GM23338 (cell line): ENCODE measurements at regions not wholly inside any gene's neighbourhood (a gene's known extent, or its start where the extent isn't known, plus 50 kb on each side); places are given as distances from the start of the nearest gene placed in this dataset.

Source experiments
- ATAC-seq: fragments of 200-7000 bp; cut with Tn5 transposase; 3 replicates; pipeline ENCODE4 v1.9.1; 2020
- DNase-seq: peaks from one replicate; pipeline ENCODE4 v3.0.0-alpha.2; 2015; ENCODE audit warnings: low spot score
- H2AFZ ChIP-seq: fragments of 200-600 bp; sonication (generic); 2 replicates; pipeline ENCODE4 v1.8.0; 2016; ENCODE audit warnings: antibody characterized with exemption, mild to moderate bottlenecking, moderate library complexity
- H3F3A ChIP-seq: fragments of 200-600 bp; sonication (generic); replicated peaks from 2 replicates; pipeline ENCODE4 v1.8.0; 2017; ENCODE audit warnings: antibody characterized with exemption, mixed run types, low read depth
- H3K27ac ChIP-seq: fragments of 200-600 bp; sonication (generic); 2 replicates; pipeline ENCODE4 v1.6.1; 2016; ENCODE audit warnings: low read depth
- H3K27me3 ChIP-seq: fragments of 200-600 bp; sonication (generic); 2 replicates; pipeline ENCODE4 v1.8.0; 2016; ENCODE audit warnings: mild to moderate bottlenecking, mixed run types, moderate library complexity; ENCODE audit not compliant: insufficient read depth
- H3K36me3 ChIP-seq: fragments of 200-600 bp; sonication (generic); 2 replicates; pipeline ENCODE4 v1.8.0; 2016; ENCODE audit warnings: mild to moderate bottlenecking; ENCODE audit not compliant: insufficient read depth
- H3K4me1 ChIP-seq: fragments of 200-600 bp; sonication (generic); 2 replicates; pipeline ENCODE4 v1.8.0; 2016; ENCODE audit warnings: mild to moderate bottlenecking, moderate library complexity; ENCODE audit not compliant: insufficient read depth
- H3K4me2 ChIP-seq: fragments of 200-600 bp; sonication (generic); 2 replicates; pipeline ENCODE4 v1.7.1; 2017; ENCODE audit warnings: mixed run types
- H3K4me3 ChIP-seq: fragments of 200-600 bp; sonication (generic); 2 replicates; pipeline ENCODE4 v1.6.1; 2016; ENCODE audit warnings: mixed run types
- H3K79me2 ChIP-seq: fragments of 200-600 bp; sonication (generic); replicated peaks from 2 replicates; pipeline ENCODE4 v1.8.0; 2017; ENCODE audit warnings: mild to moderate bottlenecking; ENCODE audit not compliant: insufficient read depth
- H3K9me2 ChIP-seq: fragments of 200-600 bp; sonication (generic); 2 replicates; pipeline ENCODE4 v1.8.0; 2017; ENCODE audit not compliant: insufficient read depth
- H4K20me1 ChIP-seq: fragments of 200-600 bp; sonication (generic); replicated peaks from 2 replicates; pipeline ENCODE4 v1.8.0; 2017; ENCODE audit warnings: mild to moderate bottlenecking; ENCODE audit not compliant: insufficient read depth
- H3K27ac Mint-ChIP-seq: 2 replicates; pipeline ENCODE4 v1.8.0; 2020; ENCODE audit warnings: inconsistent platforms, mild to moderate bottlenecking, moderate library complexity, mixed read lengths
- H3K27me3 Mint-ChIP-seq: 3 replicates; pipeline ENCODE4 v1.8.0; 2022; ENCODE audit warnings: low read depth, mild to moderate bottlenecking, moderate library complexity, mixed read lengths, inconsistent platforms; ENCODE audit not compliant: insufficient read depth, poor library complexity
- H3K36me3 Mint-ChIP-seq: 3 replicates; pipeline ENCODE4 v1.8.0; 2021; ENCODE audit warnings: low read depth, mild to moderate bottlenecking, inconsistent platforms, moderate library complexity, mixed read lengths
- H3K4me1 Mint-ChIP-seq: 3 replicates; pipeline ENCODE4 v1.8.0; 2020; ENCODE audit warnings: mild to moderate bottlenecking, inconsistent platforms, mixed read lengths
- H3K4me3 Mint-ChIP-seq: 3 replicates; pipeline ENCODE4 v1.8.0; 2021; ENCODE audit warnings: moderate library complexity, mild to moderate bottlenecking, inconsistent platforms, mixed read lengths
- H3K9me3 Mint-ChIP-seq: 3 replicates; pipeline ENCODE4 v1.8.0; 2020; ENCODE audit warnings: moderate library complexity, mild to moderate bottlenecking, inconsistent platforms, mixed read lengths
- CREB1 ChIP-seq: fragments of 250-450 bp; sonication (Bioruptor Pico); IDR thresholded peaks from 2 replicates; pipeline ENCODE4 v1.5.0; 2020; ENCODE audit warnings: low read depth, mild to moderate bottlenecking, moderate library complexity
- CTCF ChIP-seq, 2 experiments: fragments of 200-600 bp in 1 of 2; sonication (generic) in 1 of 2; conservative IDR thresholded peaks; 2 replicates each; pipeline versions ENCODE4 v1.5.1 to v1.6.1; 2016 to 2017; ENCODE audit warnings: antibody characterized with exemption in 2 of 2, low read depth in 2 of 2, mild to moderate bottlenecking in 2 of 2, moderate library complexity in 1 of 2
- ETS1 ChIP-seq: IDR thresholded peaks from 2 replicates; pipeline ENCODE4 v1.6.1; 2016; ENCODE audit warnings: antibody characterized with exemption
- EZH2 ChIP-seq: fragments of 200-600 bp; sonication (generic); IDR thresholded peaks from one replicate; pipeline ENCODE4 v1.8.0; 2017; ENCODE audit warnings: antibody characterized with exemption, mild to moderate bottlenecking, low read depth; ENCODE audit not compliant: unreplicated experiment
- EZH2phosphoT487 ChIP-seq: fragments of 200-600 bp; sonication (generic); IDR thresholded peaks from one replicate; pipeline ENCODE4 v1.8.1; 2018; ENCODE audit warnings: antibody characterized with exemption; ENCODE audit not compliant: unreplicated experiment
- JUNB ChIP-seq: IDR thresholded peaks from one replicate; pipeline ENCODE4 v1.6.1; 2016; ENCODE audit warnings: antibody characterized with exemption; ENCODE audit not compliant: unreplicated experiment
- NANOG ChIP-seq: IDR thresholded peaks from 2 replicates; pipeline ENCODE4 v1.6.1; 2016; ENCODE audit warnings: antibody characterized with exemption, borderline replicate concordance
- POLR2AphosphoS5 ChIP-seq: IDR thresholded peaks from 2 replicates; pipeline ENCODE4 v1.6.1; 2016; ENCODE audit warnings: antibody characterized with exemption, low read depth
- REST ChIP-seq: IDR thresholded peaks from one replicate; pipeline ENCODE4 v1.6.1; 2018; ENCODE audit warnings: antibody characterized with exemption; ENCODE audit not compliant: unreplicated experiment
- STAT1 ChIP-seq: IDR thresholded peaks from one replicate; pipeline ENCODE4 v1.6.1; 2016; ENCODE audit warnings: antibody characterized with exemption; ENCODE audit not compliant: unreplicated experiment
- ZNF114 ChIP-seq: fragments of 250-450 bp; sonication (Bioruptor Pico); IDR thresholded peaks from 2 replicates; pipeline ENCODE4 v1.5.0; 2020; ENCODE audit warnings: mild to moderate bottlenecking, moderate library complexity
- ZNF331 ChIP-seq: fragments of 250-450 bp; sonication (Bioruptor Pico); IDR thresholded peaks from 2 replicates; pipeline ENCODE4 v1.5.0; 2020; ENCODE audit warnings: low read depth, mild to moderate bottlenecking, moderate library complexity
- ZNF462 ChIP-seq: fragments of 250-450 bp; sonication (Bioruptor Pico); IDR thresholded peaks from 2 replicates; pipeline ENCODE4 v1.5.0; 2020; ENCODE audit warnings: mild to moderate bottlenecking, moderate library complexity

- no peaks in the 10 kb centered on the region for H3K4me1 Mint-ChIP-seq
- H3K27me3 Mint-ChIP-seq, result no peaks in the 10 kb centered on the region
- ATAC-seq (no peak), DNase-seq (no peak)
- no peaks in the 10 kb centered on the region for H3K36me3 Mint-ChIP-seq
- peaks cover 9% of the 10 kb centered on the region; the same call in 2 of the 3 replicates for H3K9me3 Mint-ChIP-seq
- H3K79me2 ChIP-seq, result no peaks in the 10 kb centered on the region
- peaks cover 9% of the 10 kb centered on the region; the same call in 1 of the 2 replicates for H3K9me2 ChIP-seq
- no peak overlapping the region for H3K4me3 ChIP-seq
- H3K36me3 ChIP-seq, result no peaks in the 10 kb centered on the region
- no peak overlapping the region for H3K27ac Mint-ChIP-seq
- no peak overlapping the region for H3K4me2 ChIP-seq
- no peak overlapping the region for H3K27ac ChIP-seq
- H3K4me3 Mint-ChIP-seq, result no peak overlapping the region
- H4K20me1 ChIP-seq, result no peaks in the 10 kb centered on the region
- TF ChIP-seq EZH2phosphoT487 (no peak), EZH2 (no peak), ZNF462 (CRISPR knock-in tag) (no peak), CTCF (conservative IDR thresholded peaks at IDR 0.05; ENCODE audit: low read depth in 2 of 2) (no peak), ZNF331 (CRISPR knock-in tag) (no peak), NANOG (no peak), JUNB (no peak), REST (no peak), ETS1 (no peak), ZNF114 (CRISPR knock-in tag) (no peak), STAT1 (no peak), CREB1 (CRISPR knock-in tag) (no peak), POLR2AphosphoS5 (no peak)
- H3F3A ChIP-seq, result no peaks in the 10 kb centered on the region
- no peak overlapping the region for H2AFZ ChIP-seq
- H3K4me1 ChIP-seq, result no peaks in the 10 kb centered on the region
- H3K27me3 ChIP-seq, result no peaks in the 10 kb centered on the region
Measured at GRCh38 chr5:68099327-68099726, 116.2 kb upstream of the PIK3R1 start.
